ENCODE measurements at regions not wholly inside any gene's neighbourhood (a gene's known extent, or its start where the extent isn't known, plus 50 kb on each side); places are given as distances from the start of the nearest gene placed in this dataset.

GRCh38 chr11:19595499-19595839 is 117.2 kb upstream of the NAV2 start:
- H4K20me1 ChIP-seq (replicated peaks in 1 of 2; ENCODE audit: control insufficient read depth in 1 of 2, insufficient read depth in 2 of 2, low read length in 2 of 2) = no peaks in the 10 kb centered on the region
- H4K8ac ChIP-seq (ENCODE audit: extremely low read depth, insufficient read depth, low read length) = no peak overlapping the region
- ChIA-PET CTCF (ENCODE audit: partially characterized antibody) (interaction anchor here (1.9 to 2.1 kb wide), 2 partner anchors 43 to 148 kb away, joined by 5 to 6 read pairs; no protein-coding TSS in a partner anchor), POLR2A (ENCODE audit: partially characterized antibody) (no interaction called here)
- no peak overlapping the region for H3K14ac ChIP-seq (ENCODE audit: insufficient read length)
- H3K79me2 ChIP-seq (ENCODE audit: control insufficient read depth in 1 of 2, insufficient read depth in 2 of 2, low read length in 2 of 2) = no peaks in the 10 kb centered on the region
- 85% methylated on average over 2 of the region's 2 CpGs; no CpG with 5 or more reads in 1 of the 2 experiments for WGBS, 2 experiments (ENCODE audit: extremely low coverage in 1 of 2, insufficient coverage in 1 of 2, insufficient read length in 1 of 2, insufficient replicate concordance in 2 of 2, low coverage in 1 of 2, low lambda C conversion rate in 2 of 2, missing lambda C conversion rate in 1 of 2)
- no peaks in the 10 kb centered on the region for H3K27me3 ChIP-seq (replicated peaks in 1 of 4; ENCODE audit: control insufficient read depth in 3 of 4, extremely low read depth in 1 of 4, insufficient read depth in 3 of 4, low read length in 3 of 4)
- H2BK5ac ChIP-seq (ENCODE audit: low read depth, low read length) = no peak overlapping the region
- no peak overlapping the region for H3K18ac ChIP-seq (ENCODE audit: extremely low read depth, low read length)
- no peak overlapping the region for H3K9ac ChIP-seq (replicated peaks in 1 of 4; ENCODE audit: extremely low read depth in 1 of 4, low read depth in 3 of 4, low read length in 3 of 4)
- no peak overlapping the region for H3K4me2 ChIP-seq (ENCODE audit: insufficient read depth in 1 of 2, low read depth in 2 of 2, low read length in 2 of 2)
- no peak overlapping the region for H2BK20ac ChIP-seq (ENCODE audit: low read length)
- H3K56ac ChIP-seq (replicated peaks; ENCODE audit: insufficient read length, low read depth, low read length) = no peak overlapping the region
- H3K23me2 ChIP-seq (ENCODE audit: low read depth, low read length) = no peaks in the 10 kb centered on the region
- no peak overlapping the region for H3K4ac ChIP-seq (replicated peaks; ENCODE audit: insufficient read length, low read depth, low read length)
- DNase-seq (ENCODE audit: low read depth in 1 of 2, low spot score in 2 of 2) = no peak
- peaks cover 0 to 7% (median 2%) of the 10 kb centered on the region in 4 experiments; a peak in 3 of 7 replicates for H3K4me1 ChIP-seq (replicated peaks in 1 of 4; ENCODE audit: control insufficient read depth in 3 of 4, insufficient read depth in 4 of 4, low read length in 3 of 4)
- no peak overlapping the region for H3K23ac ChIP-seq (ENCODE audit: insufficient read length)
- H3K79me1 ChIP-seq (ENCODE audit: low read depth, low read length) = no peaks in the 10 kb centered on the region
- no peak overlapping the region for H4K5ac ChIP-seq (ENCODE audit: insufficient read length, low read depth, low read length)
- H2AFZ ChIP-seq (ENCODE audit: low read length) = no peak overlapping the region
- H3K9me3 ChIP-seq (ENCODE audit: insufficient read depth in 2 of 2, low read depth in 1 of 2, low read length in 1 of 2) = no peaks in the 10 kb centered on the region
- FAIRE-seq = no peak
- H2BK12ac ChIP-seq (ENCODE audit: low read depth, low read length) = no peak overlapping the region
- H3K27ac ChIP-seq (ENCODE audit: low read depth, low read length) = no peak overlapping the region
- H2BK15ac ChIP-seq (ENCODE audit: low read length) = no peak overlapping the region
- H3K4me3 ChIP-seq (ENCODE audit: extremely low read depth in 1 of 4, insufficient read depth in 2 of 4, low read depth in 3 of 4, low read length in 4 of 4) = no peak overlapping the region
- H4K91ac ChIP-seq (replicated peaks; ENCODE audit: insufficient read length, low read length) = no peak overlapping the region
- TF ChIP-seq CBX5 (IDR thresholded peaks at IDR 0.05; ENCODE audit: low read depth, low read length) = no peak
- no peak for TF ChIP-seq SIX5 (IDR thresholded peaks at IDR 0.05; ENCODE audit: low read depth, low read length)
- no peak for TF ChIP-seq FOSL1 (IDR thresholded peaks at IDR 0.05; ENCODE audit: insufficient read depth, low read depth, low read length)
- no peak for TF ChIP-seq ATF2 (IDR thresholded peaks at IDR 0.05; ENCODE audit: low read length)
- no peak for TF ChIP-seq EP300 (IDR thresholded peaks at IDR 0.05; ENCODE audit: borderline replicate concordance in 1 of 2, low read depth in 2 of 2, low read length in 2 of 2)
- TF ChIP-seq ZNF274 (IDR thresholded peaks at IDR 0.05; ENCODE audit: borderline replicate concordance, extremely low read depth, low read length) = no peak
- TF ChIP-seq SUZ12 (IDR thresholded peaks at IDR 0.05; ENCODE audit: low read length) = no peak
- no peak for TF ChIP-seq RAD21 (IDR thresholded peaks at IDR 0.05 in 1 of 2, conservative IDR thresholded peaks at IDR 0.05 in 1 of 2; ENCODE audit: low read depth in 2 of 2, low read length in 2 of 2)
- no peak for TF ChIP-seq JUN (IDR thresholded peaks at IDR 0.05; ENCODE audit: low read depth, low read length)
- TF ChIP-seq MAX (IDR thresholded peaks at IDR 0.05) = no peak
- TF ChIP-seq GTF2F1 (IDR thresholded peaks at IDR 0.05; ENCODE audit: borderline replicate concordance, low read depth, low read length) = no peak
- no peak for TF ChIP-seq KDM1A (IDR thresholded peaks at IDR 0.05; ENCODE audit: borderline replicate concordance, low read length)
- no peak overlapping the region for H2BK120ac ChIP-seq (replicated peaks; ENCODE audit: low read depth, low read length)
- no peak overlapping the region for H2AK5ac ChIP-seq (ENCODE audit: low read depth, low read length)
- no peaks in the 10 kb centered on the region for H3K36me3 ChIP-seq (ENCODE audit: control insufficient read depth in 2 of 4, insufficient read depth in 4 of 4, low read length in 3 of 4)
